Mesenchymal stem cell (in vitro differentiated cells and primary cell): ENCODE measurements at regions not wholly inside any gene's neighbourhood (a gene's known extent, or its start where the extent isn't known, plus 50 kb on each side); places are given as distances from the start of the nearest gene placed in this dataset.

Source experiments
- DNase-seq: peaks from one replicate; pipeline ENCODE4 v3.0.0-alpha.2; 2013
- H2AFZ ChIP-seq: one replicate; pipeline ENCODE4 v1.6.1; 2013; ENCODE audit warnings: low read depth, mild to moderate bottlenecking, control low read depth, inconsistent platforms, low read length, moderate library complexity
- H2AK5ac ChIP-seq: 2 replicates; pipeline ENCODE4 v1.6.1; 2013; ENCODE audit warnings: low read length, moderate library complexity, mild to moderate bottlenecking, inconsistent platforms; ENCODE audit not compliant: severe bottlenecking
- H2BK120ac ChIP-seq: one replicate; pipeline ENCODE4 v1.6.1; 2013; ENCODE audit warnings: low read depth, mild to moderate bottlenecking, inconsistent platforms, low read length, moderate library complexity
- H2BK12ac ChIP-seq, 2 experiments: one replicate each; pipeline ENCODE4 v1.6.1; 2013; ENCODE audit warnings: inconsistent platforms in 2 of 2, low read length in 2 of 2, mild to moderate bottlenecking in 2 of 2, moderate library complexity in 2 of 2, control low read depth in 1 of 2
- H2BK15ac ChIP-seq: one replicate; pipeline ENCODE4 v1.6.1; 2013; ENCODE audit warnings: mild to moderate bottlenecking, low read depth, inconsistent platforms; ENCODE audit not compliant: poor library complexity, severe bottlenecking
- H2BK5ac ChIP-seq: 2 replicates; pipeline ENCODE4 v1.6.1; 2013; ENCODE audit warnings: low read depth, mild to moderate bottlenecking, low read length, control low read depth, inconsistent platforms; ENCODE audit not compliant: poor library complexity, severe bottlenecking
- H3K14ac ChIP-seq, 2 experiments: one replicate each; pipeline ENCODE4 v1.6.1; 2013; ENCODE audit warnings: inconsistent platforms in 2 of 2, low read length in 2 of 2, control low read depth in 1 of 2, mild to moderate bottlenecking in 1 of 2, moderate library complexity in 1 of 2
- H3K18ac ChIP-seq, 2 experiments: one replicate each; pipeline ENCODE4 v1.6.1; 2013; ENCODE audit warnings: inconsistent platforms in 2 of 2, low read length in 2 of 2, control low read depth in 1 of 2, low read depth in 1 of 2, mild to moderate bottlenecking in 1 of 2
- H3K23ac ChIP-seq, 2 experiments: one replicate each; pipeline ENCODE4 v1.6.1; 2013; ENCODE audit warnings: inconsistent platforms in 2 of 2, low read length in 2 of 2, mild to moderate bottlenecking in 2 of 2, moderate library complexity in 2 of 2, control low read depth in 1 of 2
- H3K27ac ChIP-seq: 2 replicates; pipeline ENCODE4 v1.5.1; 2013; ENCODE audit warnings: mild to moderate bottlenecking, moderate library complexity, low read length, control low read depth, inconsistent platforms; ENCODE audit not compliant: poor library complexity, severe bottlenecking
- H3K27me3 ChIP-seq, 2 experiments: 2 replicates each; pipeline versions ENCODE4 v1.6.1 to v1.7.0; 2013; ENCODE audit warnings: low read length in 2 of 2, mild to moderate bottlenecking in 2 of 2, moderate library complexity in 2 of 2, control low read depth in 1 of 2, inconsistent platforms in 1 of 2; ENCODE audit not compliant: control insufficient read depth in 1 of 2, insufficient read depth in 1 of 2
- H3K36me3 ChIP-seq, 2 experiments: 2 replicates each; pipeline versions ENCODE4 v1.6.1 to v1.7.0; 2013; ENCODE audit warnings: low read length in 2 of 2, control low read depth in 1 of 2, inconsistent platforms in 1 of 2, low read depth in 1 of 2, mild to moderate bottlenecking in 1 of 2; ENCODE audit not compliant: insufficient read depth in 2 of 2, control insufficient read depth in 1 of 2
- H3K4ac ChIP-seq, 2 experiments: one replicate each; pipeline ENCODE4 v1.6.1; 2013; ENCODE audit warnings: inconsistent platforms in 2 of 2, low read length in 2 of 2, mild to moderate bottlenecking in 2 of 2, moderate library complexity in 2 of 2, control low read depth in 1 of 2, low read depth in 1 of 2
- H3K4me1 ChIP-seq: 2 replicates; pipeline ENCODE4 v1.6.1; 2013; ENCODE audit warnings: low read depth, low read length, control low read depth; ENCODE audit not compliant: control insufficient read depth, insufficient read depth
- H3K4me2 ChIP-seq: 2 replicates; pipeline ENCODE4 v1.6.1; 2013; ENCODE audit warnings: low read length, mild to moderate bottlenecking, inconsistent platforms; ENCODE audit not compliant: poor library complexity, severe bottlenecking
- H3K4me3 ChIP-seq, 2 experiments: 2 replicates each; pipeline versions ENCODE4 v1.5.1 to v1.7.0; 2013; ENCODE audit warnings: low read length in 2 of 2, mild to moderate bottlenecking in 2 of 2, control low read depth in 1 of 2, low read depth in 1 of 2; ENCODE audit not compliant: insufficient read depth in 1 of 2
- H3K79me1 ChIP-seq: replicated peaks from 2 replicates; pipeline ENCODE4 v1.6.1; 2013; ENCODE audit warnings: mild to moderate bottlenecking, control low read depth, low read length, inconsistent platforms; ENCODE audit not compliant: poor library complexity, severe bottlenecking
- H3K9ac ChIP-seq: 2 replicates; pipeline ENCODE4 v1.7.0; 2013; ENCODE audit warnings: mild to moderate bottlenecking, low read length, moderate library complexity
- H3K9me3 ChIP-seq: 2 replicates; pipeline ENCODE4 v1.7.0; 2013; ENCODE audit warnings: mild to moderate bottlenecking, low read length; ENCODE audit not compliant: control insufficient read depth
- H4K8ac ChIP-seq: one replicate; pipeline ENCODE4 v1.6.1; 2013; ENCODE audit warnings: inconsistent platforms, mild to moderate bottlenecking, low read length, moderate library complexity
- H4K91ac ChIP-seq: one replicate; pipeline ENCODE4 v1.6.1; 2013; ENCODE audit warnings: mild to moderate bottlenecking, low read length, inconsistent platforms
- WGBS: methylation state at CpG from one replicate; pipeline ENCODE4 v1.1.7; 2013; ENCODE audit warnings: mixed read lengths; 5-methylcytosine and 5-hydroxymethylcytosine counted together

GRCh38 chr1:221212926-221213325 lies 333.7 kb downstream of the HLX start:
- H3K23ac ChIP-seq, result no peak overlapping the region
- peaks cover 3% of the 10 kb centered on the region for H3K4me1 ChIP-seq
- H3K4me2 ChIP-seq, result no peak overlapping the region
- no peak overlapping the region for H2BK5ac ChIP-seq
- no peak overlapping the region for H2AK5ac ChIP-seq
- H3K27me3 ChIP-seq, result no peaks in the 10 kb centered on the region
- H2AFZ ChIP-seq, result no peak overlapping the region
- H2BK12ac ChIP-seq, result no peak overlapping the region
- WGBS, result 86% methylated on average over 5 of the region's 5 CpGs
- H3K79me1 ChIP-seq, result no peaks in the 10 kb centered on the region
- no peak overlapping the region for H3K27ac ChIP-seq
- no peak overlapping the region for H3K4me3 ChIP-seq
- H4K8ac ChIP-seq, result no peak overlapping the region
- H3K18ac ChIP-seq, result no peak overlapping the region
- no peak overlapping the region for H2BK120ac ChIP-seq
- H3K14ac ChIP-seq, result no peak overlapping the region
- H3K9me3 ChIP-seq, result no peaks in the 10 kb centered on the region
- H3K36me3 ChIP-seq, result no peaks in the 10 kb centered on the region
- no peak overlapping the region for H4K91ac ChIP-seq
- no peak for DNase-seq
- no peak overlapping the region for H3K4ac ChIP-seq
- no peak overlapping the region for H3K9ac ChIP-seq
- H2BK15ac ChIP-seq, result no peak overlapping the region

- H2AK5ac ChIP-seq, result no peak overlapping the region
- no peak overlapping the region for H3K4me2 ChIP-seq
- H2AFZ ChIP-seq, result no peak overlapping the region
- no peak overlapping the region for H3K9ac ChIP-seq
- no peak overlapping the region for H3K23ac ChIP-seq
- H3K4me3 ChIP-seq, result no peak overlapping the region
- H3K27ac ChIP-seq, result no peak overlapping the region
- H2BK12ac ChIP-seq, result no peak overlapping the region
- H2BK120ac ChIP-seq, result no peak overlapping the region
- H3K4me1 ChIP-seq, result peaks cover 3% of the 10 kb centered on the region
- H3K79me1 ChIP-seq, result no peaks in the 10 kb centered on the region
- no peak overlapping the region for H4K8ac ChIP-seq
- H3K18ac ChIP-seq, result no peak overlapping the region
- no peak for DNase-seq
- WGBS, result 100% methylated on average over 1 of the region's 3 CpGs
- H3K9me3 ChIP-seq, result peaks cover 6% of the 10 kb centered on the region
- no peak overlapping the region for H4K91ac ChIP-seq
- no peak overlapping the region for H2BK5ac ChIP-seq
- no peak overlapping the region for H2BK15ac ChIP-seq
- no peak overlapping the region for H3K4ac ChIP-seq
- no peaks in the 10 kb centered on the region for H3K36me3 ChIP-seq
- H3K14ac ChIP-seq, result no peak overlapping the region
- H3K27me3 ChIP-seq, result no peaks in the 10 kb centered on the region
These were observed 337.8 kb downstream of the HLX start for GRCh38 chr1:221217029-221217428.

- Histone ChIP-seq H3K4me1 (no peaks in the 10 kb centered on the region), H4K91ac (no peak overlapping the region), H3K9me3 (peaks cover 40% of the 10 kb centered on the region), H3K27ac (no peak overlapping the region), H2AK5ac (no peak overlapping the region), H3K18ac (no peak overlapping the region), H3K4me2 (no peak overlapping the region), H2BK120ac (no peak overlapping the region), H3K4ac (no peak overlapping the region), H2BK15ac (no peak overlapping the region), H3K4me3 (no peak overlapping the region), H3K9ac (no peak overlapping the region), H3K23ac (no peak overlapping the region), H3K14ac (no peak overlapping the region), H2BK5ac (no peak overlapping the region), H3K27me3 (no peaks in the 10 kb centered on the region), H3K36me3 (no peaks in the 10 kb centered on the region), H3K79me1 (no peaks in the 10 kb centered on the region), H2BK12ac (no peak overlapping the region), H2AFZ (no peak overlapping the region), H4K8ac (no peak overlapping the region)
- DNase-seq, result no peak
- no CpG with 5 or more reads among the region's 2 CpGs for WGBS
These were observed 344.0 kb downstream of the HLX start for GRCh38 chr1:221223281-221223680.

- no peak overlapping the region for H3K4me2 ChIP-seq
- WGBS, result 98% methylated on average over 7 of the region's 8 CpGs
- peaks cover 30% of the 10 kb centered on the region for H3K9me3 ChIP-seq
- H2AFZ ChIP-seq, result no peak overlapping the region
- no peak overlapping the region for H3K9ac ChIP-seq
- peak overlapping the region in 1 of 2 experiments; percentile 39 for H2BK12ac ChIP-seq
- no peak overlapping the region for H2BK120ac ChIP-seq
- H2AK5ac ChIP-seq, result no peak overlapping the region
- peak overlapping the region in 1 of 2 experiments; percentile 55 for H3K14ac ChIP-seq
- H3K27me3 ChIP-seq, result no peaks in the 10 kb centered on the region
- no peak overlapping the region for H3K27ac ChIP-seq
- H4K8ac ChIP-seq, result no peak overlapping the region
- H3K36me3 ChIP-seq, result no peaks in the 10 kb centered on the region
- H2BK15ac ChIP-seq, result no peak overlapping the region
- H4K91ac ChIP-seq, result no peak overlapping the region
- no peak for DNase-seq
- H3K79me1 ChIP-seq, result no peaks in the 10 kb centered on the region
- no peak overlapping the region for H3K23ac ChIP-seq
- no peak overlapping the region for H3K18ac ChIP-seq
- no peak overlapping the region for H3K4me3 ChIP-seq
- H3K4me1 ChIP-seq, result peaks cover 2% of the 10 kb centered on the region
- H2BK5ac ChIP-seq, result no peak overlapping the region
- no peak overlapping the region for H3K4ac ChIP-seq
These were observed 348.2 kb downstream of the HLX start for GRCh38 chr1:221227460-221227859.
